ENCODE measurements at regions not wholly inside any gene's neighbourhood (a gene's known extent, or its start where the extent isn't known, plus 50 kb on each side); places are given as distances from the start of the nearest gene placed in this dataset.

DNA sequence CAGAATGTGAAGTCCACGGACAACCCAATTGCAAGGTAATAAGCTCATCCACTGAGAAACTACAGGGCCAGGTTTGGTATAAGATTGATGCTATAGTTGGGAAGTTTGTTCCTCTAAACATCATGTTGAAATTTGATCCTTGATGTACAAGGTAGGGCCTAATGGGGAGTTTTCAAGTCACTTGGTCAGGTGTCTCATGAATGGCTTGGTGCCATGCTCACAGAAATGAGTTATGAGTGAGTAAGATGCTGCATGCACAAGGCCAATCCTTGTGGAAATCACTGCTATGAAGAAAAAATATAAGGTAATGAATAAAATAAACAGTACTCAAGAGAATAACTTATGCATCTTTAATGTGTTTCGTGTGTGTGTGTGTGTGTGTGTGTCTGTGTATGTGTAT, 1891.2 kb downstream of the NCAM2 start:
- DNase-seq (no peak), ATAC-seq (ENCODE audit: low read depth in 2 of 2) (no peak)
- H3K9me3 ChIP-seq (ENCODE audit: control insufficient read depth in 2 of 2, low read length in 2 of 2), result no peaks in the 10 kb centered on the region
- no peak overlapping the region for H3K27ac ChIP-seq (ENCODE audit: insufficient read depth, low read length, poor library complexity, severe bottlenecking)
- Mint-ChIP-seq H3K9me3 (peaks cover 0 to 29% (median 3%) of the 10 kb centered on the region in 7 donors), H3K27me3 (no peaks in the 10 kb centered on the region), H3K4me1 (no peaks in the 10 kb centered on the region), H3K27ac (no peak overlapping the region), H3K36me3 (no peaks in the 10 kb centered on the region), H3K4me3 (no peak overlapping the region)
- no peak overlapping the region for H3K4me3 ChIP-seq (ENCODE audit: low read depth, low read length)
- no peaks in the 10 kb centered on the region for H3K36me3 ChIP-seq (ENCODE audit: control insufficient read depth, insufficient read depth, low read length)
- H3K4me1 ChIP-seq (ENCODE audit: control insufficient read depth, insufficient read depth, low read length, poor library complexity, severe bottlenecking), result no peaks in the 10 kb centered on the region
- H3K27me3 ChIP-seq (ENCODE audit: control insufficient read depth, insufficient read depth, low read length), result no peaks in the 10 kb centered on the region

GRCh38 chr21:22890656-22891055, 1892.4 kb downstream of the NCAM2 start:
- H3K27me3 Mint-ChIP-seq, result no peaks in the 10 kb centered on the region
- DNase-seq (no peak), ATAC-seq (ENCODE audit: low read depth in 2 of 2) (no peak)
- Histone ChIP-seq H3K4me1 (ENCODE audit: control insufficient read depth, insufficient read depth, low read length, poor library complexity, severe bottlenecking) (no peaks in the 10 kb centered on the region), H3K27me3 (ENCODE audit: control insufficient read depth, insufficient read depth, low read length) (no peaks in the 10 kb centered on the region), H3K4me3 (ENCODE audit: low read depth, low read length) (no peak overlapping the region), H3K36me3 (ENCODE audit: control insufficient read depth, insufficient read depth, low read length) (no peaks in the 10 kb centered on the region), H3K27ac (ENCODE audit: insufficient read depth, low read length, poor library complexity, severe bottlenecking) (no peak overlapping the region), H3K9me3 (ENCODE audit: control insufficient read depth in 2 of 2, low read length in 2 of 2) (no peaks in the 10 kb centered on the region)
- no peak overlapping the region for H3K27ac Mint-ChIP-seq
- no peaks in the 10 kb centered on the region for H3K4me1 Mint-ChIP-seq
- peaks cover 0 to 23% (median 3%) of the 10 kb centered on the region in 7 donors for H3K9me3 Mint-ChIP-seq
- no peak overlapping the region for H3K4me3 Mint-ChIP-seq
- H3K36me3 Mint-ChIP-seq, result no peaks in the 10 kb centered on the region

DNA sequence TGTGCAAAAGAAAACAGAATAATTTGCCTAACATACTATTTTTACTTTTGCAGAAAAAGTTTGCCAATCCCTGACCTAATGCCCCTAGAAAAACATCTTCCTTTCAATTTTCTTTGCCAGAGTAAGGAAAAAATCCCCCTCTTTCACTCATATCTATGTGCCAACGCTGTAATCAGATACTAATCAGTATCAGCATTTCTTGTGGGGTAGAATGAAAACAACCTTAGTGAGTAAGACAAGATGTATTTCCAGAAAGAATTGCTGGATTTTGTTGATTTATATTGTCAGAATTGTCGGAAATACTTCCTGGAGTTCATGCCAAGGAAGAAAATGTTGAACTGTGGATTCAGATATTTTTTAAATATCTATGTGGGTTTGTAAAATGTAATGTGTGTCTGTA, 1893.8 kb downstream of the NCAM2 start:
- H3K4me3 ChIP-seq (ENCODE audit: low read depth, low read length), result no peak overlapping the region
- H3K36me3 Mint-ChIP-seq, result no peaks in the 10 kb centered on the region
- H3K27me3 Mint-ChIP-seq, result no peaks in the 10 kb centered on the region
- no peaks in the 10 kb centered on the region for H3K27me3 ChIP-seq (ENCODE audit: control insufficient read depth, insufficient read depth, low read length)
- ATAC-seq (ENCODE audit: low read depth in 2 of 2), result no peak
- no peak for DNase-seq
- H3K9me3 Mint-ChIP-seq, result peaks cover 0 to 26% (median 4%) of the 10 kb centered on the region in 7 donors
- no peak overlapping the region for H3K27ac ChIP-seq (ENCODE audit: insufficient read depth, low read length, poor library complexity, severe bottlenecking)
- H3K9me3 ChIP-seq (ENCODE audit: control insufficient read depth in 2 of 2, low read length in 2 of 2), result no peaks in the 10 kb centered on the region
- H3K4me1 ChIP-seq (ENCODE audit: control insufficient read depth, insufficient read depth, low read length, poor library complexity, severe bottlenecking), result no peaks in the 10 kb centered on the region
- no peaks in the 10 kb centered on the region for H3K4me1 Mint-ChIP-seq
- H3K27ac Mint-ChIP-seq, result no peak overlapping the region
- no peaks in the 10 kb centered on the region for H3K36me3 ChIP-seq (ENCODE audit: control insufficient read depth, insufficient read depth, low read length)
- no peak overlapping the region for H3K4me3 Mint-ChIP-seq

DNA sequence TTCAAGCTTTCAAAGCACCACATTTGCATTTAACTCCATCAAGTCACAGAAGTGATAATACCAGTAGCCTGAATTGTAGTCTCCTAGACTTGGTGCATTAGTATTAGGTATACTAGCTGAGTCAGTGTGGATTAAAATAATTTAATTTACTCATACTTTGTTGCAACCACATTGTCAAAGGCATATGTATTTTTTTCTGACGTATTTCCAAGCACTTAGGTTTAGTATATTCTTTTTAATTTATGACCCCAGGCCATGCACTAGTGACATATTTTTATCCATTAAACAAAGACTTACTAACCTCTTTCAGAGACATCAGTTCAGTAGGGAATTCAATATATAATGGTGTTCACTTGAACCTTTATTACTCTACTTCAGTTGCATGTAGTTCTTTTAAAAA, 1894.5 kb downstream of the NCAM2 start:
- no peaks in the 10 kb centered on the region for H3K27me3 ChIP-seq (ENCODE audit: control insufficient read depth, insufficient read depth, low read length)
- H3K4me3 Mint-ChIP-seq, result no peak overlapping the region
- DNase-seq (no peak), ATAC-seq (ENCODE audit: low read depth in 2 of 2) (no peak)
- H3K36me3 ChIP-seq (ENCODE audit: control insufficient read depth, insufficient read depth, low read length), result no peaks in the 10 kb centered on the region
- no peaks in the 10 kb centered on the region for H3K4me1 Mint-ChIP-seq
- H3K36me3 Mint-ChIP-seq, result no peaks in the 10 kb centered on the region
- H3K4me3 ChIP-seq (ENCODE audit: low read depth, low read length), result no peak overlapping the region
- no peaks in the 10 kb centered on the region for H3K27me3 Mint-ChIP-seq
- no peak overlapping the region for H3K27ac ChIP-seq (ENCODE audit: insufficient read depth, low read length, poor library complexity, severe bottlenecking)
- H3K9me3 ChIP-seq (ENCODE audit: control insufficient read depth in 2 of 2, low read length in 2 of 2), result peaks cover 0 to 1% of the 10 kb centered on the region in 2 experiments
- no peaks in the 10 kb centered on the region for H3K4me1 ChIP-seq (ENCODE audit: control insufficient read depth, insufficient read depth, low read length, poor library complexity, severe bottlenecking)
- peaks cover 0 to 26% (median 4%) of the 10 kb centered on the region in 7 donors for H3K9me3 Mint-ChIP-seq
- H3K27ac Mint-ChIP-seq, result no peak overlapping the region

GRCh38 chr21:22898051-22898665, 1899.9 kb downstream of the NCAM2 start:
- peaks cover 0 to 5% of the 10 kb centered on the region in 2 experiments for H3K9me3 ChIP-seq (ENCODE audit: control insufficient read depth in 2 of 2, low read length in 2 of 2)
- no peaks in the 10 kb centered on the region for H3K4me1 Mint-ChIP-seq
- no peak overlapping the region for H3K27ac Mint-ChIP-seq
- H3K9me3 Mint-ChIP-seq, result peaks cover 0 to 16% (median 6%) of the 10 kb centered on the region in 7 donors
- H3K4me3 Mint-ChIP-seq, result no peak overlapping the region
- DNase-seq, result no peak
- H3K27ac ChIP-seq (ENCODE audit: insufficient read depth, low read length, poor library complexity, severe bottlenecking), result no peak overlapping the region
- no peaks in the 10 kb centered on the region for H3K36me3 Mint-ChIP-seq
- no peak overlapping the region for H3K4me3 ChIP-seq (ENCODE audit: low read depth, low read length)
- no peaks in the 10 kb centered on the region for H3K27me3 ChIP-seq (ENCODE audit: control insufficient read depth, insufficient read depth, low read length)
- H3K27me3 Mint-ChIP-seq, result no peaks in the 10 kb centered on the region
- no peaks in the 10 kb centered on the region for H3K36me3 ChIP-seq (ENCODE audit: control insufficient read depth, insufficient read depth, low read length)
- no peaks in the 10 kb centered on the region for H3K4me1 ChIP-seq (ENCODE audit: control insufficient read depth, insufficient read depth, low read length, poor library complexity, severe bottlenecking)
- ATAC-seq (ENCODE audit: low read depth in 2 of 2), result no peak

GRCh38 chr21:22900490-22900889, 1902.3 kb downstream of the NCAM2 start:
- H3K27ac ChIP-seq (ENCODE audit: insufficient read depth, low read length, poor library complexity, severe bottlenecking), result no peak overlapping the region
- H3K27me3 ChIP-seq (ENCODE audit: control insufficient read depth, insufficient read depth, low read length), result no peaks in the 10 kb centered on the region
- ATAC-seq (ENCODE audit: low read depth in 2 of 2) (no peak), DNase-seq (no peak)
- no peaks in the 10 kb centered on the region for H3K36me3 ChIP-seq (ENCODE audit: control insufficient read depth, insufficient read depth, low read length)
- Mint-ChIP-seq H3K36me3 (no peaks in the 10 kb centered on the region), H3K27me3 (no peaks in the 10 kb centered on the region), H3K4me1 (no peaks in the 10 kb centered on the region), H3K4me3 (no peak overlapping the region), H3K27ac (no peak overlapping the region), H3K9me3 (peaks cover 0 to 12% (median 6%) of the 10 kb centered on the region in 7 donors)
- peaks cover 0 to 6% of the 10 kb centered on the region in 2 experiments for H3K9me3 ChIP-seq (ENCODE audit: control insufficient read depth in 2 of 2, low read length in 2 of 2)
- no peak overlapping the region for H3K4me3 ChIP-seq (ENCODE audit: low read depth, low read length)
- H3K4me1 ChIP-seq (ENCODE audit: control insufficient read depth, insufficient read depth, low read length, poor library complexity, severe bottlenecking), result no peaks in the 10 kb centered on the region

DNA sequence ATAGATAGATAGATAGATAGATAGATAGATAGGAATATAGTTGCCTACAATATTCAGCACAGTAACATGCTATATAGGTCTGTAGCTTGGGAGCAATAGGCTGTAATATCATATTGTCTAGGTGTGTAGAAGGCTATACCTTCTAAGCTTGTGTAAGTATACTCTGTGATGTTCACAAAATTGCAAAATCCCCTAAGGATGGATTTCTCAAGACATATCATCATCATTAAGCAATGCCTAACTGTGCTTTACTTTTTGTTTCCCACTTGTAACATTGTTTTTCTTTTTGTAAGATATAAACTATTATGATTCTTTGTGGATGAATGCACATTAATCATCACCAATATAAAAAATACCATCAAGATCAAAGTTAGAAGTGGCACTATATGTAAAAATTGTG, 1905.6 kb downstream of the NCAM2 start:
- Histone ChIP-seq H3K27ac (ENCODE audit: insufficient read depth, low read length, poor library complexity, severe bottlenecking) (no peak overlapping the region), H3K4me1 (ENCODE audit: control insufficient read depth, insufficient read depth, low read length, poor library complexity, severe bottlenecking) (no peaks in the 10 kb centered on the region), H3K27me3 (ENCODE audit: control insufficient read depth, insufficient read depth, low read length) (no peaks in the 10 kb centered on the region), H3K36me3 (ENCODE audit: control insufficient read depth, insufficient read depth, low read length) (no peaks in the 10 kb centered on the region), H3K9me3 (ENCODE audit: control insufficient read depth in 2 of 2, low read length in 2 of 2) (peaks cover 0 to 5% of the 10 kb centered on the region in 2 experiments), H3K4me3 (ENCODE audit: low read depth, low read length) (no peak overlapping the region)
- H3K4me1 Mint-ChIP-seq, result no peaks in the 10 kb centered on the region
- ATAC-seq (ENCODE audit: low read depth in 2 of 2), result no peak
- H3K36me3 Mint-ChIP-seq, result no peaks in the 10 kb centered on the region
- no peak overlapping the region for H3K27ac Mint-ChIP-seq
- peaks cover under 1 to 8% (median 2%) of the 10 kb centered on the region in 7 donors for H3K9me3 Mint-ChIP-seq
- H3K4me3 Mint-ChIP-seq, result no peak overlapping the region
- H3K27me3 Mint-ChIP-seq, result no peaks in the 10 kb centered on the region
- no peak for DNase-seq

DNA sequence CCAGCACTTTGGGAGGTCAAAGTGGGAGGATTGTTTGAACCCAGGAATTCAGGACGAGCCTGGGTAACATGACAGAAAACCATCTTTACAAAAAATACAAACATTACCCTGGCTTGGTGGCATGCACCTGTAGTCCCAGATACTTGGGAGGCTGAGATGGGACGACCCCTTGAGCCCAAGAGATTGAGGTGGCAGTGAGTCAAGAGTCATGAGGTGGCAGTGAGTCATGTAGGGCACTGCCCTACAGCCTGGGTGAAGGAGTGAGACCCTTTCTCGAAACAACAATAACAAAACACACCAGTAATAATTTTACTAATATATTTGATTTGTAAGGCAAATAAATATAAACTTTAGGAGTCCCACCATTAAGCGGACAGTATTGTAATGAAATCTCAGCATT, 1906.2 kb downstream of the NCAM2 start:
- no peaks in the 10 kb centered on the region for H3K36me3 Mint-ChIP-seq
- Histone ChIP-seq H3K4me3 (ENCODE audit: low read depth, low read length) (no peak overlapping the region), H3K27ac (ENCODE audit: insufficient read depth, low read length, poor library complexity, severe bottlenecking) (no peak overlapping the region), H3K4me1 (ENCODE audit: control insufficient read depth, insufficient read depth, low read length, poor library complexity, severe bottlenecking) (no peaks in the 10 kb centered on the region), H3K9me3 (ENCODE audit: control insufficient read depth in 2 of 2, low read length in 2 of 2) (peaks cover 0 to 5% of the 10 kb centered on the region in 2 experiments), H3K36me3 (ENCODE audit: control insufficient read depth, insufficient read depth, low read length) (no peaks in the 10 kb centered on the region), H3K27me3 (ENCODE audit: control insufficient read depth, insufficient read depth, low read length) (no peaks in the 10 kb centered on the region)
- no peaks in the 10 kb centered on the region for H3K27me3 Mint-ChIP-seq
- no peak overlapping the region for H3K27ac Mint-ChIP-seq
- no peaks in the 10 kb centered on the region for H3K4me1 Mint-ChIP-seq
- no peak for DNase-seq
- H3K4me3 Mint-ChIP-seq, result no peak overlapping the region
- no peak for ATAC-seq (ENCODE audit: low read depth in 2 of 2)
- H3K9me3 Mint-ChIP-seq, result peaks cover 0 to 7% (median 2%) of the 10 kb centered on the region in 7 donors
